Tibial nerve (tissue), 4 donors: ENCODE measurements at regions not wholly inside any gene's neighbourhood (a gene's known extent, or its start where the extent isn't known, plus 50 kb on each side); places are given as distances from the start of the nearest gene placed in this dataset.
"Not testable (repeated sequence)": the region's sequence is repeated elsewhere in the genome, so short reads cannot be mapped to it uniquely, and the experiment has no call there.

Source experiments
- DNase-seq, 2 donors: peaks; one replicate each; pipeline ENCODE4 v3.0.0-alpha.2; 2019; ENCODE audit warnings: low spot score in 2 of 2
- H3K27ac ChIP-seq, 4 donors: fragments of 200-600 bp; sonication (generic) in 3 of 4; one replicate each; pipeline ENCODE4 v1.5.1; 2017 to 2019; ENCODE audit warnings: mild to moderate bottlenecking in 1 of 4
- H3K27me3 ChIP-seq, 2 donors: fragments of 200-600 bp; sonication (generic) in 1 of 2; one replicate each; pipeline versions ENCODE4 v1.5.1 to v1.6.0; 2017 to 2019
- H3K36me3 ChIP-seq, 3 donors: fragments of 200-600 bp; sonication (generic); one replicate each; pipeline ENCODE4 v1.5.1; 2018 to 2019
- H3K4me1 ChIP-seq, 4 donors: fragments of 200-600 bp; sonication (generic) in 3 of 4; one replicate each; pipeline ENCODE4 v1.5.1; 2017 to 2019
- H3K4me3 ChIP-seq, 4 donors: fragments of 200-600 bp; sonication (generic) in 3 of 4; one replicate each; pipeline ENCODE4 v1.5.1; 2017 to 2019; ENCODE audit warnings: mild to moderate bottlenecking in 1 of 4, moderate library complexity in 1 of 4
- H3K9me3 ChIP-seq, 4 donors: fragments of 200-600 bp; sonication (generic) in 3 of 4; one replicate each; pipeline ENCODE4 v1.5.1; 2017 to 2019
- CTCF ChIP-seq, 5 experiments: fragments of 200-600 bp in 3 of 5; fragments of 450-650 bp in 2 of 5; sonication (generic) in 3 of 5; IDR thresholded peaks; one replicate each; pipeline ENCODE4 v1.5.1; 2016 to 2019; ENCODE audit warnings: antibody characterized with exemption in 5 of 5, mild to moderate bottlenecking in 3 of 5, moderate library complexity in 2 of 5
- EP300 ChIP-seq, 2 donors: sonication (generic); formaldehyde crosslinking; IDR thresholded peaks; one replicate each; pipeline ENCODE4 v1.6.1; 2017; ENCODE audit warnings: antibody characterized with exemption in 2 of 2, mild to moderate bottlenecking in 1 of 2
- POLR2A ChIP-seq, 2 donors: fragments of 450-650 bp; IDR thresholded peaks; one replicate each; pipeline ENCODE4 v1.6.1; 2017; ENCODE audit warnings: antibody characterized with exemption in 2 of 2, mild to moderate bottlenecking in 2 of 2, moderate library complexity in 2 of 2
- WGBS, 2 donors: methylation state at CpG; one replicate each; pipeline ENCODE4 v1.1.5; 2018; 5-methylcytosine and 5-hydroxymethylcytosine counted together

GRCh38 chr9:36499174-36499890, 73.4 kb upstream of the MELK start:
- Histone ChIP-seq H3K36me3 (no peaks in the 10 kb centered on the region), H3K27ac (no peak overlapping the region), H3K27me3 (no peaks in the 10 kb centered on the region), H3K9me3 (peaks cover 0 to 2% (median 0%) of the 10 kb centered on the region in 4 donors), H3K4me1 (no peaks in the 10 kb centered on the region), H3K4me3 (no peak overlapping the region)
- TF ChIP-seq POLR2A (IDR thresholded peaks at IDR 0.05), result no peak
- TF ChIP-seq EP300 (IDR thresholded peaks at IDR 0.05), result no peak
- no peak for TF ChIP-seq CTCF (IDR thresholded peaks at IDR 0.05)
- no peak for DNase-seq
- 58 to 64% methylated on average over 8 of the region's 8 CpGs for WGBS, 2 donors

- not testable (repeated sequence) for H3K27ac ChIP-seq, H3K36me3 ChIP-seq, DNase-seq, H3K4me1 ChIP-seq, H3K9me3 ChIP-seq, H3K27me3 ChIP-seq
- 88 to 89% methylated on average over 6 of the region's 6 CpGs for WGBS, 2 donors
- peak overlapping the region in 1 of 4 donors; percentile 17 for H3K4me3 ChIP-seq
Observed at GRCh38 chr9:36493564-36493963, 79.1 kb upstream of the MELK start.

- TF ChIP-seq EP300 (IDR thresholded peaks at IDR 0.05) (no peak), POLR2A (IDR thresholded peaks at IDR 0.05) (no peak), CTCF (IDR thresholded peaks at IDR 0.05) (no peak)
- WGBS, 2 donors, result 70 to 73% methylated on average over 2 of the region's 2 CpGs
- H3K27ac ChIP-seq, result no peak overlapping the region
Observed at GRCh38 chr9:36492865-36493264, 79.8 kb upstream of the MELK start.

GRCh38 chr9:36489453-36489852, 83.2 kb upstream of the MELK start:
- Histone ChIP-seq H3K4me3 (no peak overlapping the region), H3K27ac (peak overlapping the region in 3 of 4 donors; percentile 94 to 98 (median 96)), H3K36me3 (no peaks in the 10 kb centered on the region), H3K9me3 (no peaks in the 10 kb centered on the region), H3K27me3 (no peaks in the 10 kb centered on the region), H3K4me1 (peaks cover 2 to 31% (median 12%) of the 10 kb centered on the region in 4 donors)
- TF ChIP-seq CTCF (IDR thresholded peaks at IDR 0.05), result no peak
- no peak for TF ChIP-seq POLR2A (IDR thresholded peaks at IDR 0.05)
- no peak for TF ChIP-seq EP300 (IDR thresholded peaks at IDR 0.05)
- no peak for DNase-seq
- WGBS, 2 donors, result 93 to 96% methylated on average over 8 of the region's 8 CpGs

More at GRCh38 chr9:36492865-36493264, 79.8 kb upstream of the MELK start:
- Histone ChIP-seq H3K36me3 (no peaks in the 10 kb centered on the region), H3K27me3 (no peaks in the 10 kb centered on the region), H3K9me3 (peaks cover 0 to 2% (median 0%) of the 10 kb centered on the region in 4 donors), H3K4me3 (no peak overlapping the region), H3K4me1 (peaks cover 2 to 13% (median 9%) of the 10 kb centered on the region in 4 donors)
- DNase-seq, result no peak

- Histone ChIP-seq H3K27me3 (no peaks in the 10 kb centered on the region), H3K9me3 (no peaks in the 10 kb centered on the region), H3K4me1 (peaks cover 2 to 42% (median 14%) of the 10 kb centered on the region in 4 donors), H3K27ac (peak overlapping the region; percentile 94 to 98 (median 96)), H3K4me3 (peak overlapping the region; percentile 56 to 92 (median 70)), H3K36me3 (no peaks in the 10 kb centered on the region)
- no peak for DNase-seq
- 0 to 5% methylated on average over 5 of the region's 5 CpGs for WGBS, 2 donors
- TF ChIP-seq EP300 (IDR thresholded peaks at IDR 0.05), result no peak
- no peak for TF ChIP-seq POLR2A (IDR thresholded peaks at IDR 0.05)
- TF ChIP-seq CTCF (IDR thresholded peaks at IDR 0.05), result no peak
Observed at GRCh38 chr9:36488389-36488756, 84.3 kb upstream of the MELK start.
